Esophagus (tissue), 2 donors: ENCODE measurements at regions not wholly inside any gene's neighbourhood (a gene's known extent, or its start where the extent isn't known, plus 50 kb on each side); places are given as distances from the start of the nearest gene placed in this dataset.
A peak's percentile ranks its signal among the peaks of the same experiment; 100 is the strongest.
"Not testable (repeated sequence)": the region's sequence is repeated elsewhere in the genome, so short reads cannot be mapped to it uniquely, and the experiment has no call there.

Experiments
- H3K27ac ChIP-seq, 2 donors: one replicate each; pipeline ENCODE4 v1.5.1; 2013; ENCODE audit warnings: low read depth in 2 of 2, mild to moderate bottlenecking in 2 of 2, inconsistent platforms in 1 of 2, low read length in 1 of 2, moderate library complexity in 1 of 2
- H3K27me3 ChIP-seq, 2 donors: one replicate each; pipeline ENCODE4 v1.6.1; 2013; ENCODE audit warnings: low read length in 2 of 2, control low read depth in 1 of 2, mild to moderate bottlenecking in 1 of 2; ENCODE audit not compliant: insufficient read depth in 2 of 2, control insufficient read depth in 1 of 2
- H3K36me3 ChIP-seq, 2 donors: one replicate each; pipeline ENCODE4 v1.6.1; 2013; ENCODE audit warnings: low read length in 1 of 2; ENCODE audit not compliant: control insufficient read depth in 2 of 2, insufficient read depth in 2 of 2
- H3K4me1 ChIP-seq, 2 donors: one replicate each; pipeline ENCODE4 v1.6.1; 2013; ENCODE audit warnings: low read length in 1 of 2; ENCODE audit not compliant: control insufficient read depth in 2 of 2, insufficient read depth in 2 of 2
- H3K4me3 ChIP-seq, 2 donors: one replicate each; pipeline ENCODE4 v1.5.1; 2013; ENCODE audit warnings: low read length in 2 of 2, mild to moderate bottlenecking in 2 of 2, low read depth in 1 of 2, moderate library complexity in 1 of 2
- H3K9me3 ChIP-seq, 2 donors: one replicate each; pipeline ENCODE4 v1.6.1; 2013; ENCODE audit warnings: mild to moderate bottlenecking in 2 of 2, low read depth in 1 of 2, low read length in 1 of 2, moderate library complexity in 1 of 2; ENCODE audit not compliant: control insufficient read depth in 2 of 2, insufficient read depth in 1 of 2
- WGBS, 2 donors: extraction: QIAGEN DNeasy Blood & Tissue Kit; methylation state at CpG; one replicate each; pipeline ENCODE4 v1.1.7; 2013; 5-methylcytosine and 5-hydroxymethylcytosine counted together
- donor health status: healthy with polysubstance abuse.
- donor health status: Bipolar disorder and iron deficiency.

GRCh38 chr1:116288201-116288598 lies 84.8 kb upstream of the ATP1A1 start:
- H3K4me3 ChIP-seq = no peak overlapping the region

GRCh38 chr1:116289193-116289592 lies 83.9 kb upstream of the ATP1A1 start:
- Histone ChIP-seq H3K27me3 (no peaks in the 10 kb centered on the region), H3K4me3 (no peak overlapping the region), H3K4me1 (peaks cover 0 to 3% of the 10 kb centered on the region in 2 donors), H3K9me3 (no peaks in the 10 kb centered on the region), H3K36me3 (no peaks in the 10 kb centered on the region), H3K27ac (peak overlapping the region in 1 of 2 donors; percentile 26)
- WGBS, 2 donors = 50 to 66% methylated on average over 2 of the region's 2 CpGs

More at GRCh38 chr1:116288201-116288598, 84.8 kb upstream of the ATP1A1 start:
- no peak overlapping the region for H3K27ac ChIP-seq
- no peaks in the 10 kb centered on the region for H3K36me3 ChIP-seq
- H3K4me1 ChIP-seq = peaks cover 0 to 3% of the 10 kb centered on the region in 2 donors
- no peaks in the 10 kb centered on the region for H3K27me3 ChIP-seq
- no peaks in the 10 kb centered on the region for H3K9me3 ChIP-seq
- WGBS, 2 donors = 67 to 69% methylated on average over 2 of the region's 2 CpGs

- H3K9me3 ChIP-seq = no peaks in the 10 kb centered on the region
- H3K27me3 ChIP-seq = no peaks in the 10 kb centered on the region
- H3K4me3 ChIP-seq = no peak overlapping the region
- H3K4me1 ChIP-seq = peaks cover 0 to 3% of the 10 kb centered on the region in 2 donors
- WGBS, 2 donors = 42 to 53% methylated on average over 3 of the region's 3 CpGs
- H3K36me3 ChIP-seq = no peaks in the 10 kb centered on the region
- H3K27ac ChIP-seq = peak overlapping the region; percentile 68 to 75
These were observed 82.8 kb upstream of the ATP1A1 start for GRCh38 chr1:116290085-116290705.

- H3K9me3 ChIP-seq = no peaks in the 10 kb centered on the region
These were observed 82.0 kb upstream of the ATP1A1 start for GRCh38 chr1:116291024-116291423.

GRCh38 chr1:116292929-116293725 lies 79.9 kb upstream of the ATP1A1 start:
- 75 to 76% methylated on average over 5 of the region's 5 CpGs for WGBS, 2 donors
- H3K27ac ChIP-seq = no peak overlapping the region
- H3K27me3 ChIP-seq = no peaks in the 10 kb centered on the region
- no peak overlapping the region for H3K4me3 ChIP-seq
- peaks cover 0 to 3% of the 10 kb centered on the region in 2 donors for H3K4me1 ChIP-seq
- H3K36me3 ChIP-seq = no peaks in the 10 kb centered on the region
- peaks cover 1 to 5% of the 10 kb centered on the region in 2 donors for H3K9me3 ChIP-seq

More at GRCh38 chr1:116291024-116291423, 82.0 kb upstream of the ATP1A1 start:
- 52 to 53% methylated on average over 2 of the region's 2 CpGs for WGBS, 2 donors
- no peak overlapping the region for H3K4me3 ChIP-seq
- no peaks in the 10 kb centered on the region for H3K36me3 ChIP-seq
- H3K4me1 ChIP-seq = peaks cover 0 to 3% of the 10 kb centered on the region in 2 donors
- peak overlapping the region in 1 of 2 donors; percentile 40 for H3K27ac ChIP-seq
- H3K27me3 ChIP-seq = no peaks in the 10 kb centered on the region

GRCh38 chr1:116297495-116298212 lies 75.4 kb upstream of the ATP1A1 start:
- H3K27me3 ChIP-seq = no peaks in the 10 kb centered on the region
- H3K4me1 ChIP-seq = peaks cover 0 to 5% of the 10 kb centered on the region in 2 donors
- WGBS, 2 donors = 95 to 96% methylated on average over 17 to 18 of the region's 18 CpGs
- no peak overlapping the region for H3K27ac ChIP-seq
- H3K9me3 ChIP-seq = peaks cover 3 to 5% of the 10 kb centered on the region in 2 donors
- H3K4me3 ChIP-seq = no peak overlapping the region
- no peaks in the 10 kb centered on the region for H3K36me3 ChIP-seq

GRCh38 chr1:116298213-116298579 lies 74.8 kb upstream of the ATP1A1 start:
- H3K36me3 ChIP-seq, H3K4me1 ChIP-seq, H3K27me3 ChIP-seq, H3K9me3 ChIP-seq, H3K4me3 ChIP-seq, H3K27ac ChIP-seq: not testable (repeated sequence)
- 89% methylated on average over 15 of the region's 15 CpGs for WGBS, 2 donors

GRCh38 chr1:116298746-116299145 lies 74.3 kb upstream of the ATP1A1 start:
- H3K36me3 ChIP-seq = no peaks in the 10 kb centered on the region
- no peaks in the 10 kb centered on the region for H3K27me3 ChIP-seq
- H3K9me3 ChIP-seq = peaks cover 3 to 5% of the 10 kb centered on the region in 2 donors
- WGBS, 2 donors = 74 to 84% methylated on average over 4 of the region's 4 CpGs
- no peak overlapping the region for H3K4me3 ChIP-seq
- peaks cover 0 to 5% of the 10 kb centered on the region in 2 donors for H3K4me1 ChIP-seq
- no peak overlapping the region for H3K27ac ChIP-seq

GRCh38 chr1:116299248-116299647 lies 73.8 kb upstream of the ATP1A1 start:
- no peak overlapping the region for H3K4me3 ChIP-seq
- no peaks in the 10 kb centered on the region for H3K36me3 ChIP-seq
- H3K9me3 ChIP-seq = peaks cover 3 to 5% of the 10 kb centered on the region in 2 donors
- peaks cover 0 to 5% of the 10 kb centered on the region in 2 donors for H3K4me1 ChIP-seq
- no peaks in the 10 kb centered on the region for H3K27me3 ChIP-seq
- 47 to 48% methylated on average over 1 of the region's 1 CpG for WGBS, 2 donors
- no peak overlapping the region for H3K27ac ChIP-seq
